ENCODE measurements at regions not wholly inside any gene's neighbourhood (a gene's known extent, or its start where the extent isn't known, plus 50 kb on each side); places are given as distances from the start of the nearest gene placed in this dataset.

GRCh38 chr14:38127356-38127755, 80.3 kb upstream of the SSTR1 start:
- no peak for DNase-seq

GRCh38 chr14:38127784-38128183, 79.9 kb upstream of the SSTR1 start:
- no peak for DNase-seq

GRCh38 chr14:38128640-38129039, 79.1 kb upstream of the SSTR1 start:
- DNase-seq: no peak

GRCh38 chr14:38129192-38129591, 78.5 kb upstream of the SSTR1 start:
- no peak for DNase-seq

GRCh38 chr14:38129705-38130104, 78.0 kb upstream of the SSTR1 start:
- DNase-seq: no peak

GRCh38 chr14:38134416-38135030, 73.2 kb upstream of the SSTR1 start:
- DNase-seq: no peak

- no peak for DNase-seq
Observed at GRCh38 chr14:38135106-38135867, 72.4 kb upstream of the SSTR1 start.

- no peak for DNase-seq
Observed at GRCh38 chr14:38137005-38137404, 70.7 kb upstream of the SSTR1 start.

GRCh38 chr14:38138473-38139138, 69.1 kb upstream of the SSTR1 start:
- DNase-seq: no peak

- no peak for DNase-seq
Observed at GRCh38 chr14:38139926-38140325, 67.8 kb upstream of the SSTR1 start.

- DNase-seq: no peak
Observed at GRCh38 chr14:38143170-38143569, 64.5 kb upstream of the SSTR1 start.

- no peak for DNase-seq
Observed at GRCh38 chr14:38143659-38144505, 63.8 kb upstream of the SSTR1 start.

- DNase-seq: no peak
Observed at GRCh38 chr14:38145142-38145541, 62.6 kb upstream of the SSTR1 start.

GRCh38 chr14:38150075-38150474, 57.6 kb upstream of the SSTR1 start:
- DNase-seq: no peak
